IMR-90 (cell line): ENCODE measurements at regions not wholly inside any gene's neighbourhood (a gene's known extent, or its start where the extent isn't known, plus 50 kb on each side); places are given as distances from the start of the nearest gene placed in this dataset.
"Not testable (repeated sequence)": the region's sequence is repeated elsewhere in the genome, so short reads cannot be mapped to it uniquely, and the experiment has no call there.

Experiments used
- ATAC-seq: fragments of 200-7000 bp; cut with Tn5 transposase; 2 replicates; pipeline ENCODE4 v1.9.1; 2020; ENCODE audit warnings: low read depth, mild to moderate bottlenecking, moderate library complexity
- BruUV-seq: library from RNA; stranded (reverse); fragments of 400-500 nt; replicated peaks from 2 replicates; lab custom pipeline; 2021; lab: Mats Ljungman, UMichigan
- CTCF ChIA-PET: fragments of 300-600 bp; formaldehyde crosslinking; extraction: SDS; loops from one replicate; lab custom pipeline; 2021; ENCODE audit warnings: antibody characterized with exemption; lab: Yijun Ruan, JAX
- POLR2A ChIA-PET: fragments of 300-600 bp; sonication (Branson Sonifier 250); formaldehyde crosslinking; loops from one replicate; lab custom pipeline; 2022; ENCODE audit warnings: antibody characterized with exemption; ENCODE audit not compliant: unreplicated experiment; lab: Charles Lee
- DNase-seq: peaks from one replicate; pipeline ENCODE4 v3.0.0; 2013
- H2AFZ ChIP-seq: replicated peaks from 2 replicates; pipeline ENCODE3; 2013; ENCODE audit warnings: low read length, mild to moderate bottlenecking; ENCODE audit not compliant: poor library complexity
- H2AK5ac ChIP-seq: 2 replicates; pipeline ENCODE4 v1.6.1; 2013; ENCODE audit warnings: low read depth, low read length, inconsistent platforms
- H2AK9ac ChIP-seq: replicated peaks from 2 replicates; pipeline ENCODE3; 2013; ENCODE audit warnings: mild to moderate bottlenecking, low read depth, low read length, moderate library complexity; ENCODE audit not compliant: poor library complexity
- H2BK120ac ChIP-seq: 2 replicates; pipeline ENCODE4 v1.6.1; 2013; ENCODE audit warnings: low read depth, low read length, inconsistent platforms
- H2BK15ac ChIP-seq: 3 replicates; pipeline ENCODE4 v1.6.1; 2013; ENCODE audit warnings: low read depth, low read length, inconsistent platforms
- H2BK20ac ChIP-seq: 2 replicates; pipeline ENCODE4 v1.6.1; 2013; ENCODE audit warnings: low read depth, mild to moderate bottlenecking, inconsistent platforms, low read length, moderate library complexity
- H2BK5ac ChIP-seq: 2 replicates; pipeline ENCODE4 v1.6.1; 2013; ENCODE audit warnings: mild to moderate bottlenecking, low read depth, low read length, inconsistent platforms; ENCODE audit not compliant: poor library complexity, severe bottlenecking
- H3K14ac ChIP-seq: replicated peaks from 2 replicates; pipeline ENCODE4 v1.6.1; 2013; ENCODE audit warnings: low read depth, low read length, inconsistent platforms
- H3K18ac ChIP-seq: 2 replicates; pipeline ENCODE4 v1.6.1; 2013; ENCODE audit warnings: low read depth, low read length, control low read depth
- H3K23ac ChIP-seq: 2 replicates; pipeline ENCODE4 v1.6.1; 2013; ENCODE audit warnings: low read depth, low read length, inconsistent platforms
- H3K27ac ChIP-seq: 2 replicates; pipeline ENCODE4 v1.5.1; 2013; ENCODE audit warnings: mild to moderate bottlenecking, control low read depth, low read length; ENCODE audit not compliant: insufficient read depth
- H3K27me3 ChIP-seq: 2 replicates; pipeline ENCODE4 v1.6.1; 2013; ENCODE audit warnings: low read length; ENCODE audit not compliant: control insufficient read depth, insufficient read depth
- H3K36me3 ChIP-seq: 2 replicates; pipeline ENCODE4 v1.6.1; 2013; ENCODE audit warnings: low read length, mixed read lengths; ENCODE audit not compliant: control insufficient read depth, insufficient read depth
- H3K4ac ChIP-seq: 2 replicates; pipeline ENCODE4 v1.6.1; 2013; ENCODE audit warnings: low read depth, low read length, inconsistent platforms
- H3K4me1 ChIP-seq: 2 replicates; pipeline ENCODE4 v1.6.1; 2013; ENCODE audit warnings: low read length, mixed read lengths; ENCODE audit not compliant: control insufficient read depth, insufficient read depth
- H3K4me2 ChIP-seq: 2 replicates; pipeline ENCODE4 v1.6.1; 2013; ENCODE audit warnings: low read depth, mild to moderate bottlenecking, control low read depth, low read length, moderate library complexity
- H3K4me3 ChIP-seq: 2 replicates; pipeline ENCODE4 v1.5.1; 2013; ENCODE audit warnings: low read depth, mild to moderate bottlenecking, control low read depth, low read length, moderate library complexity; ENCODE audit not compliant: insufficient read depth
- H3K56ac ChIP-seq: 2 replicates; pipeline ENCODE4 v1.6.1; 2013; ENCODE audit warnings: low read length, inconsistent platforms; ENCODE audit not compliant: insufficient read depth; ENCODE audit errors: extremely low read depth
- H3K79me1 ChIP-seq, 2 experiments: 2 replicates each; pipeline ENCODE4 v1.6.1; 2013; ENCODE audit warnings: low read length in 2 of 2, inconsistent platforms in 1 of 2, low read depth in 1 of 2
- H3K9ac ChIP-seq: 2 replicates; pipeline ENCODE4 v1.6.1; 2013; ENCODE audit warnings: low read depth, low read length, control low read depth
- H3K9me1 ChIP-seq: 2 replicates; pipeline ENCODE4 v1.6.1; 2013; ENCODE audit warnings: low read length, inconsistent platforms; ENCODE audit not compliant: insufficient read depth
- H3K9me3 ChIP-seq: 2 replicates; pipeline ENCODE4 v1.6.1; 2013; ENCODE audit warnings: low read length; ENCODE audit not compliant: control insufficient read depth, insufficient read depth
- H4K20me1 ChIP-seq: 2 replicates; pipeline ENCODE4 v1.6.1; 2013; ENCODE audit warnings: low read length, inconsistent platforms; ENCODE audit not compliant: insufficient read depth
- H4K5ac ChIP-seq: 2 replicates; pipeline ENCODE4 v1.6.1; 2013; ENCODE audit warnings: mild to moderate bottlenecking, low read depth, low read length, control low read depth
- H4K8ac ChIP-seq, 2 experiments: 2 replicates each; pipeline ENCODE4 v1.6.1; 2013; ENCODE audit warnings: low read depth in 2 of 2, low read length in 2 of 2, control low read depth in 1 of 2, inconsistent platforms in 1 of 2
- H4K91ac ChIP-seq: 2 replicates; pipeline ENCODE4 v1.6.1; 2013; ENCODE audit warnings: low read depth, low read length, inconsistent platforms; ENCODE audit not compliant: insufficient read depth
- WGBS, 2 experiments: methylation state at CpG; one replicate each; pipeline versions ENCODE4 v1.1.5 to v1.1.7; 2013; ENCODE audit warnings: missing lambda C conversion rate in 2 of 2; ENCODE audit not compliant: insufficient read length in 1 of 2; ENCODE audit errors: extremely low coverage in 2 of 2; 5-methylcytosine and 5-hydroxymethylcytosine counted together
- dilution Hi-C: fragments of 300-500 bp; cut with HindIII; formaldehyde crosslinking; loops from one replicate; pipeline ENCODE4 v1.14.3; 2018; ENCODE audit warnings: low sequenced_read_pairs; ENCODE audit not compliant: unreplicated experiment
- in situ Hi-C: fragments of 300-500 bp; cut with MboI; formaldehyde crosslinking; loops from 3 replicates; pipeline ENCODE4 v1.14.3; 2019; ENCODE audit warnings: low sequenced_read_pairs, inconsistent platforms, mixed read lengths
- intact Hi-C: fragments of 100-400 bp; cut with micrococcal nuclease; formaldehyde crosslinking; loops from 2 replicates; pipeline ENCODE4 v1.10.0; 2022

DNA sequence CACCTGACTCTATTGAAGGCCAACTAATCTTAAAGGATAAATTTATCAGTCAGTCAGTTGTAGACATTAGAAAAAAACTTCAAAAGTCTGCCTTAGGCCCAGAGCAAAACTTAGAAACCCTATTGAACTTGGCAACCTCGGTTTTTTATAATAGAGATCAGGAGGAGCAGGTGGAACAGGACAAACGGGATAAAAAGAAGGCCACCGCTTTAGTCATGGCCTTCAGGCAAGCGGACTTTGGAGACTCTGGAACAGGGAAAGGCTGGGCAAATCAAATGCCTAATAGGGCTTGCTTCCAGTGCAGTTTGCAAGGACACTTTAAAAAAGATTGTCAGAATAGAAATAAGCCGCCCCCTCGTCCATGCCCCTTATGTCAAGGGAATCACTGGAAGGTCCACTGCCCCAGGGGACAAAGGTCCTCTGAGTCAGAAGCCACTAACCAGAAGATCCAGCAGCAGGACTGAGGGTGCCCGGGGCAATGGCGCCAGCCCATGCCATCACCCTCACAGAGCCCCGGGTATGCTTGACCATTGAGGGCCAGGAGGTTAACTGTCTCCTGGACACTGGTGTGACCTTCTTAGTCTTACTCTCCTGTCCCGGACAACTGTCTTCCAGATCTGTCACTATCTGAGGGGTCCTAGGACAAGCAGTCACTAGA lies 98.5 kb downstream of the ZNF467 start:
- BruUV-seq, H4K20me1 ChIP-seq, H4K8ac ChIP-seq, POLR2A ChIA-PET, H3K36me3 ChIP-seq, H2BK5ac ChIP-seq, H3K18ac ChIP-seq, in situ Hi-C loops, H3K27ac ChIP-seq, H2BK15ac ChIP-seq, intact Hi-C loops, DNase-seq, H3K4me2 ChIP-seq, H3K4ac ChIP-seq, H2AK9ac ChIP-seq, H2AK5ac ChIP-seq, H3K79me1 ChIP-seq, dilution Hi-C loops, H4K91ac ChIP-seq, H3K27me3 ChIP-seq, H3K23ac ChIP-seq, H3K14ac ChIP-seq, H3K9me3 ChIP-seq, H3K9me1 ChIP-seq, H2AFZ ChIP-seq, H4K5ac ChIP-seq, CTCF ChIA-PET, H3K4me1 ChIP-seq, H2BK20ac ChIP-seq, ATAC-seq, H3K4me3 ChIP-seq, H3K9ac ChIP-seq, H2BK120ac ChIP-seq, H3K56ac ChIP-seq: not testable (repeated sequence)
- no CpG with 5 or more reads among the region's 10 CpGs for WGBS, 2 experiments
